Upper lobe of left lung (tissue), 4 donors: ENCODE measurements at regions not wholly inside any gene's neighbourhood (a gene's known extent, or its start where the extent isn't known, plus 50 kb on each side); places are given as distances from the start of the nearest gene placed in this dataset.

Source experiments
- CTCF ChIP-seq, 6 experiments: fragments of 450-650 bp in 4 of 6; fragments of 200-600 bp in 2 of 6; sonication (generic) in 2 of 6; IDR thresholded peaks; one replicate each; pipeline ENCODE4 v1.5.1; 2016 to 2019; ENCODE audit warnings: antibody characterized with exemption in 6 of 6
- POLR2AphosphoS5 ChIP-seq, 2 donors: sonication (generic); formaldehyde crosslinking; IDR thresholded peaks; one replicate each; pipeline ENCODE4 v1.5.1; 2017; ENCODE audit warnings: antibody characterized with exemption in 2 of 2

- no peak for TF ChIP-seq CTCF (IDR thresholded peaks at IDR 0.05)
- no peak for TF ChIP-seq POLR2AphosphoS5 (IDR thresholded peaks at IDR 0.05)
These were observed 237.9 kb downstream of the DACT1 start for GRCh38 chr14:58875613-58876012.
